GM12864 (cell line): ENCODE measurements at regions not wholly inside any gene's neighbourhood (a gene's known extent, or its start where the extent isn't known, plus 50 kb on each side); places are given as distances from the start of the nearest gene placed in this dataset.

Source experiments
- DNase-seq: peaks from one replicate; pipeline ENCODE4 v3.0.0-alpha.2; 2011; ENCODE audit warnings: low read depth
- H3K4me3 ChIP-seq: 2 replicates; pipeline ENCODE4 v1.5.1; 2011; ENCODE audit warnings: mild to moderate bottlenecking, low read depth, low read length, control low read depth
- CTCF ChIP-seq: IDR thresholded peaks from 2 replicates; pipeline ENCODE4 v1.5.1; 2011; ENCODE audit warnings: low read depth, mild to moderate bottlenecking, moderate library complexity, low read length, control low read depth, inconsistent platforms; ENCODE audit errors: missing control alignments

- DNase-seq, result no peak
- no peak overlapping the region for H3K4me3 ChIP-seq
- no peak for TF ChIP-seq CTCF
These were observed 86.4 kb upstream of the PTPN1 start for GRCh38 chr20:50423758-50424157.

DNA sequence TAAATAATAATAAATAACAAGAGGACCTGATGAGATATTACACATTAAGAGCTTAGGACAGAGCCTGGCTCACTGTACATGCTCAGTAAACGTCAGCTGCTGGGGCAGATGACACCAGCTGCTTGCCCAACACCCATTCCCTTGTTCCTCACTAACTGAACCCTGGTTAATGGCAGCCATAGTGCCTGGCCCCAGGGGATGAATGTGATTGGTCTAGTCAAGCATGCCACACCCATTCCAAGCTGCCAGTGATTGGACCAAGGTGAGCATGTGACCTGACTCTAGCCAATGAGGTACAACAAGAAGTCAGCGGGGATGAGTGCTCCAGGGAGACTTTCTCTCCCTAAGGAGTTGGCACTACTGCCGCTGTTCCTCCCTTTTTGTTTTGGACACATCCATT lies 85.1 kb upstream of the PTPN1 start:
- no peak for DNase-seq
- H3K4me3 ChIP-seq, result no peak overlapping the region
- no peak for TF ChIP-seq CTCF

- H3K4me3 ChIP-seq, result no peak overlapping the region
- DNase-seq, result no peak
- no peak for TF ChIP-seq CTCF
These were observed 83.1 kb upstream of the PTPN1 start for GRCh38 chr20:50426866-50427718.

DNA sequence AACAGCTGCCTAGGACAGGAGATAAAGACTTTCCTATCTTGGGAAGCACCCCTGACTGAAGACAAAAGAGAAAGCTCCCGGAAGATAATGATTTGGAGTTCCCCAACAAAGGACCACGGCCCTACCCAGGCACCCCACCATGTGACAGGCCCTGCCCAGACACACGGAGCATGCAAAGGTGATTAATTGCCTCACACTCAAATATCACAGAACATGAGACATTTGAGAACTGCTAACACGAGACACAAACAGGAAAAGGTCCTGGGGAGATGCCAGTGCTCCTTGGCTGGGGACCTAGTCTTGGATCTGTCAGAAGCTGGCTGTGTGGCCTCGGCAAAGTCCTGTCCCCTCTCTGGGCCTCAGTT lies 82.5 kb upstream of the PTPN1 start:
- no peak overlapping the region for H3K4me3 ChIP-seq
- no peak for TF ChIP-seq CTCF
- no peak for DNase-seq

DNA sequence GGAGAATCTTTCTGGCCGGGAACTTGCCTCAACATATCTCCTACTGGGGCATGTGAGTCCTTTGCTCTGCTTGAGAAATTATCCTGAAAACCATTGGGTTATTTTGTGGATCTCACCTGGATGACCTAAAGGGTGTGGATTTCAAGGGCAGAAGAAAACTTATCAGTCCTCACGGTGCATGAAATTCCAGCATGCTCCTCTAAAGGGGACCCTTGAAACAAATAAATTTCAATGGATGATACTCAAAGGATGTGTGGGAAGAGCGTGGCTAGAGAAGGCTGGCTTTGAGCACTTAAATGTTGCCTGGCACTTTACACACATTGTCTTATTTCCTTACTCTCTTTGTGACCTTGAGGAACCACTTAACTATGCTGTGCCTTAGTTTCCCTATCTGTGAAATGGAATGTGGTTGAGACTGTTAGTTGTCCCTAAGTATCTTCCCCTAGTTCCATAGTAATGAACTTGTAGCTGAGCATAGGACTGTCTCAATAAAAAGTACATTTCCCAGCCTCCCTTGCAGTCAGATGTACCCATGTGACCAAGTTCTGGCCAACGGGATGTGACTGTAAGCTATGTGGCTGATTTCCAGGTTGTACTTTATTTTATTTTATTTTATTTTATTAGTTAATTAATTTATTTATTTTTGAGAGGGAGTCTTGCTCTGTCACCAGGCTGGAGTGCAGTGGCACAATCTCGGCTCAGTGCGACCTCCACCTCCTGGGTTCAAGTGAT lies 81.9 kb upstream of the PTPN1 start:
- no peak for DNase-seq
- no peak overlapping the region for H3K4me3 ChIP-seq
- no peak for TF ChIP-seq CTCF

DNA sequence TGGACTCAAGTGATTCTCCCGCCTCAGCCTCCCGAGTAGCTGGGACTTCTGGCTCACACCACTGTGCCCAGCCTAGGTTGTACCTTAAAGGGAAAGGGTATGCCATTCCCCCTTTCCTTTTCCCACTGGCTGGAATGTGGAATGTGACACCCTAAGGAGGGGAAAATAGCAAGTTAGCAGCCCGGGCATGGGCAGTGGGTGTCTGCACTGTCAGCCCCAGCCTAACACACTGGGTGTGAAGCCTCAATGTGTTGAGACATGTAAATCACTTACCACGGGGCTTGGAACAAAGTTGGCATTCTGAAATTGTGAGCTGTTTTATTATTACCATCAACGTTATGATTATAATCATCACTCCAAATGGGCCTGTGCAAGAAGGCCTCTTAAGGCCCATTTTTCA lies 80.8 kb upstream of the PTPN1 start:
- no peak for DNase-seq
- H3K4me3 ChIP-seq, result no peak overlapping the region
- TF ChIP-seq CTCF, result no peak

GRCh38 chr20:50431066-50431450 lies 79.1 kb upstream of the PTPN1 start:
- H3K4me3 ChIP-seq, result no peak overlapping the region
- TF ChIP-seq CTCF, result no peak
- DNase-seq, result no peak
